ENCODE measurements at regions not wholly inside any gene's neighbourhood (a gene's known extent, or its start where the extent isn't known, plus 50 kb on each side); places are given as distances from the start of the nearest gene placed in this dataset.
A peak's percentile ranks its signal among the peaks of the same experiment; 100 is the strongest.

- no peak for DNase-seq (ENCODE audit: low read depth, low spot score)
Measured at GRCh38 chr6:148090326-148090725, 252.3 kb upstream of the SASH1 start.

- no peak for DNase-seq (ENCODE audit: low read depth, low spot score)
Measured at GRCh38 chr6:148091394-148091793, 251.2 kb upstream of the SASH1 start.

- no peak for DNase-seq (ENCODE audit: low read depth, low spot score)
Measured at GRCh38 chr6:148103436-148103835, 239.2 kb upstream of the SASH1 start.

DNA sequence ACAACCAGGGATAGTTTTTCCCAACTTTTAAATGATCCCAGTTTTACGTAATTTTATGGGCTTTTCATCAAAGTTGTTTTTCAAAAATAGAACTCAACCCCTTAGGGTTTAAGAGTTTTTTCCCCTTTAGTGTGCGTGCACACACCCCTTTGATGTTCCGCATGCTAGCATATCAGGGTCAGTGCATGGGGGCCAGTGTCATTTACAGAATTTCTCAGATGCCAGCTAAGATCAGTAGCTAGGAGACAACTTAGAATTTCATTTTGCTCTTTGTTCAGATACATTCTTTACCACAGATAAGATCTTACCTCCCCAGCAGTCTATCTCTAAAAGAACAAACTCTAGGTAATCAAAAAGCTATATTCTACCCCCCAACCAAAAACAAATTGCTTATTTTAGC lies 238.5 kb upstream of the SASH1 start:
- DNase-seq (ENCODE audit: low read depth, low spot score) = no peak

DNA sequence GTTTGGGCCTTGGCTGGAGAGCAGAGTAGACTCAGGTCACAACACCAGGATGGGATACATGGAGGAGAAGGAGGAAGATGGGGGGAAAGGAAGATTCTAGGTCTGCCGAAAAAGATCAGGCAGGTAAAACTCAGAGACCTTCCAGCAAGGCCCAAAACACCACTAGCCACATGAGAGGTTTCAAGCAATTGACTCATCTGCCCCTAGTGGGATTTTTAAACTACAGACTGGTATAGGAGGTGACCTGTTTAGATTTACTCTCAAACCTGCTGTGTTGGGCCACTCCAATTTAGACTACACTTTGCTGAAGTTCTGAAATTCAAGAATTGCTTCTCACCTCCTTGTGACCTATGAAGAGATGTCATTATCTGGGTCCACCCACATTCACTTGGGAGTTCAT lies 236.9 kb upstream of the SASH1 start:
- DNase-seq (ENCODE audit: low read depth, low spot score) = no peak

DNA sequence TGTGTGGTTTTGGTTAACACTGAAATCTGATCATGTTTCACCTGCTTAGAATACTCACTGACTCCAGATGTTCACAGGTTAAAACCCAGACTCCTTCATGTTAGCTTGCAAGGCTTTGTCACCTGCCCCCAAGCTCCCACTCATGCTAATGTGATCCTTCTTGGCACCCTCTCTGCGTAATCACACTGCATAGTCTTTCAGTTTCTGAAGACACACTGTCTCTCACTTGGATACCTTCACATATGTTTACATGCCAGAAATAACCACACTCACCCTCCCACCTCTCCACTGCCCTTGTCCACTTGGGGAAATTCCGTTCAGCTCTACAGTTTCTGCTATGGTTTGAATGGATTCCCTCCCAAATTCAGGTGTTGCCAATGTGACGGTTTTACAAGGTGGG lies 234.7 kb upstream of the SASH1 start:
- DNase-seq (ENCODE audit: low read depth, low spot score) = no peak

DNA sequence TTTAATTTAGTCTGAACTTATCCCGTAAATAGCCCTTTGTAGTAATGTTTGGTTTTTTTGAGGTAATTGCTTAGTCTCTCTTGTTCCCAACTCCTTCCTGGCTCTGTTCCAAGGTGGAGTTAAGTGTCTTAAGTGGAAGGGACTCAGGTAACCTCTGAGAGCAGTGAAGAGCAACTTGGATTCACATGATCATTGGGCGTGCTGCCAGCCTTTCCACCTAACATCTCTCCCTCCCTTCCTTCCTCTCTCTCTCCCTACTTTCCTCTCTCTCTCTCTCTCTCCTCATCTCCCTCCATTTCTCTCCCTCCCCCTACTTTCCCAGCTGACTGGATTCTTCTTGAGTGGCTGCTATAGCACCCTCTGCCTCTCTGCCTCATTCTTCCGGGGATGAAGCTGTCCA lies 232.9 kb upstream of the SASH1 start:
- DNase-seq (ENCODE audit: low read depth, low spot score) = no peak

DNA sequence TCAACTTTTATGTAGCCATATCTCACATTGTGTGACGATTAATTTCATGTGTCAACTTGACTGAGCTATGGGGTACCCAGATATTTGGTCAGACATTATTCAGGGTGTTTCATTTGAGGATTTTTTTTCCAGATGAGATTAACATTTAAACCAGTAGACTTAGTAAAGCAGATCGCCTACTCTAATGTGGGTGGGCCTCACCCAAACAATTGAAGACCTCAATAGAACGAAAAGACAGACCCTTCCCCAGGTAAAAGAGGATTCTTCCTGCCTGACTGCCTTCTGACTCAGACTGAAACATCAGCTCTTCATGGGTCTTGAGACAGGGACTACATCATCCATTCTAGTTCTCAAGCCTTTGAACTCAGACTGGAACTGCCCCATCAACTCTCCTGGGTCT lies 231.7 kb upstream of the SASH1 start:
- DNase-seq (ENCODE audit: low read depth, low spot score) = no peak

DNA sequence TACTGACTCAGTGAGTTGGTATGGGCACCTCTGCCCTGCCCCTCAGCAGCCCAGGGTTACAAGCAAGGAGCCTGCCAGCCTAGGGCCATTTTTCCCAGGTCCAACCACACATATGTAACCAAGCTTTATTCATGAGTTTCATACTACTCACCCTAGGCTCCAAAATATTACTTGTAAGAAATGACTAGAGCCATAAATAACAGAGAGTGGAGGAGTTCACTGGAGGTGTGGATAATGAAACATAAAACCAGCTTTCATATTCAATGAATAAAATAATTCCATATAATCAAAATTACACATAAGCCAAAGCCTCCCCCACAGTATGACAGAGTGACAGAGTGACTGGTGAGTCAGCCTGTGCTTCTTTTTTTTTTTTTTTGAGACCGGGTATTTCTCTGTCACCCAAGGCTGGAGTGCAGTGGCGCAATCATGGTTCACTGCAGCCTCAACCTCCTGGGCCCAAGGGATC lies 229.8 kb upstream of the SASH1 start:
- DNase-seq (ENCODE audit: low read depth, low spot score) = no peak

GRCh38 chr6:148116001-148116400 lies 226.6 kb upstream of the SASH1 start:
- no peak for DNase-seq (ENCODE audit: low read depth, low spot score)

DNA sequence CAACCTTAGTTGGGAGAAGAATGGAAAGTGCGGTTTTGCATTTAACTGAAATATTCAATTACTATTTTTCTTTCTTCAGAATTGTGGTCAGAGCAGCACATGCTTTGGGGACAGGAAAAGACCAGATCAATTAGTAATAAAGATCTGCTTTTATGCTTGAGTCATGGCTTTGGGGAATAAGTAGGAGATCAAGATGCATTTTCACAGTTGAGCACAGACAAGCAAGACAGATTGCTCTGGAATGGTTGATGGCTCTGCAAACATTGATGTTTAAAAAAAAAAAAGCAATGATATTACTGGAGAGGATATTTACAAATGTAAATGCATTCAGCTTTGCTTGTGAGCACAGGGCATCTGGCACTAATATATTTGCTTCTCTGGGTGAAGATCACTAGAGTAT lies 224.4 kb upstream of the SASH1 start:
- DNase-seq (ENCODE audit: low read depth, low spot score) = no peak

- DNase-seq (ENCODE audit: low read depth, low spot score) = no peak
Measured at GRCh38 chr6:148128014-148128730, 214.5 kb upstream of the SASH1 start.

DNA sequence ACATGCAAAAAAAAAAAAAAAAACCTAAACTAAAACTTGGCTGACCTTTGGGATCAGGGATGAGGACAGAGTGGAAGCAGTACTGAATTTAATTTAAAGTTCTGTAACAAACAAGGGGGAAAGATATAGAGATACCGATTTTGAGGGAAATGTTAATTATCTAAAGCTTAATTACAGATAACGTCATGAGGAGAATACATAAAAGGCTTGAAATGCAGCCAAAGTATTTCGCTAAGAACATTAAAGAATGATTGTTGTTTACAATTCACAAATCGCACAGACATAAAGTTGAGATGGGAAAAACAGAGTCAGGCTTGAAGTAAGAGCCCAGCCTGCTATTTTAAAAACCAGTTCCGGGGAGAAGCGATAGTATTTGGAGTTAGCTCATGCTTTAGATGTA lies 208.0 kb upstream of the SASH1 start:
- DNase-seq (ENCODE audit: low read depth, low spot score) = no peak

DNA sequence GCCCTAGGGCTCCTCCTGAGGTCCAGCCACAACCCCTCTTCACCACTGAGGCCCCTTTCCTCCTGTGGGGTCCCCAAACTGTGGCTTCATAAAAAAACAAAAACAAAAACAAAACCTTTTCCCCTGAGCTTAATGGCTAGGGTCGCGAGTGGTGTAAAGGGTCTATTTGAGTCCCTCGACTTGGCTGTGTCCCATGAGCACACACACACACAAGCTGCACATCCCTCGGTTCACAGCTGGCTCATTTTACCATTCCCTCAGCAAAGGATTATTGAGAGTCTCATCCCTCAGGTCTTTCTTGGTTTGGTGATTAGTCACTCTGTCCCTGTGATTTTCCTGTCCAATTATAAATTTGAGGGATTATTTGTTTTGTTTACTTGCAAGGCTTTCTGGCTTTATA lies 206.1 kb upstream of the SASH1 start:
- no peak for DNase-seq (ENCODE audit: low read depth, low spot score)

GRCh38 chr6:148137652-148138051 lies 205.0 kb upstream of the SASH1 start:
- DNase-seq (ENCODE audit: low read depth, low spot score) = no peak

GRCh38 chr6:148138573-148138972 lies 204.1 kb upstream of the SASH1 start:
- DNase-seq (ENCODE audit: low read depth, low spot score) = no peak

GRCh38 chr6:148140772-148141557 lies 201.7 kb upstream of the SASH1 start:
- no peak for DNase-seq (ENCODE audit: low read depth, low spot score)

DNA sequence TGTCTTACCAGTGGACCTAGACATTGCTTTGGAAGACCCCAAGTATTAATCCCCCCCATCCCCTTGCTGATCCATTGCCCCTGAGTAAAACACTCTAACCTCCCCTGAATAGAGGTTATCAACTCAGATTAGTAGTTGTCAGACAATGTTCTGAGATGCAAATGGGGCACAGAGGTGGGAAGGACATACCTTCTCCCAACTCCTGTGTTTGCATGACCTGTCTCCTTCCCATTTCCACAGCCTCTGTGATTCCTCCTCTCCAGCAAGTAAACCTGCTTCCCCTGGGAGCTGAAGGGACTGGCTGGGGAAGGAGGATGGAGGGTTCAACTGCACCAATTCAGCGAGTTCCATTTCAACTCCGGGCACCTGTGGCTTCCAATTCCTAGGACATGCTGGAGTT lies 199.8 kb upstream of the SASH1 start:
- DNase-seq (ENCODE audit: low read depth, low spot score) = no peak

- DNase-seq (ENCODE audit: low read depth, low spot score) = no peak
Measured at GRCh38 chr6:148143771-148144170, 198.9 kb upstream of the SASH1 start.

DNA sequence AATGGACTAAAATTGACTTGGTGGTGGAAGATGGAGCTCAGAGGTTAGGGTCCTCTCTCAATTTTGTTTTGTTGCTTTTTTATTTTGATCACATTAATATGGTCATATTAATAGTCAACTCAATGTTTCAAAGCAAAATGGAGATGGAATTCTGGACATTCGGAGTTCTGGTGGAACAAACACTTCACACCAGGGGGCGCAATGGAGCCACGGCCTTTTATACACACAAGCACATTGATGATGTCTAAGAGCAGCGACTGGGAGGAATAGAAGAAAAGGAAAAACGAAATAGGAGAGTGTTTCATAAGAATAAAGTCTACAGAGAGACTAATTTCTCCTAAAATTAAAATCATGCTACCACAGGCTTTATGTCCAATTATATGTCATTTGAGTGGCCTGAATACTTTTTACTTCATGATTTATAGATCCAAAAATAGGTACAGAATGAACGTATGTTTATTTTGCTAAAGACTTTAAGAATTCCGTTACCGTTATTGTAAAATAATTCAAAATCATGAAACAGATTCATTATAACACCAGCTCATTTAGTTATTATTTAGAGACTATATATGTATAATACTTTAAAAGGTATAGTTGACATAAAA lies 197.6 kb upstream of the SASH1 start:
- peak; percentile 30 for DNase-seq (ENCODE audit: low read depth, low spot score)

DNA sequence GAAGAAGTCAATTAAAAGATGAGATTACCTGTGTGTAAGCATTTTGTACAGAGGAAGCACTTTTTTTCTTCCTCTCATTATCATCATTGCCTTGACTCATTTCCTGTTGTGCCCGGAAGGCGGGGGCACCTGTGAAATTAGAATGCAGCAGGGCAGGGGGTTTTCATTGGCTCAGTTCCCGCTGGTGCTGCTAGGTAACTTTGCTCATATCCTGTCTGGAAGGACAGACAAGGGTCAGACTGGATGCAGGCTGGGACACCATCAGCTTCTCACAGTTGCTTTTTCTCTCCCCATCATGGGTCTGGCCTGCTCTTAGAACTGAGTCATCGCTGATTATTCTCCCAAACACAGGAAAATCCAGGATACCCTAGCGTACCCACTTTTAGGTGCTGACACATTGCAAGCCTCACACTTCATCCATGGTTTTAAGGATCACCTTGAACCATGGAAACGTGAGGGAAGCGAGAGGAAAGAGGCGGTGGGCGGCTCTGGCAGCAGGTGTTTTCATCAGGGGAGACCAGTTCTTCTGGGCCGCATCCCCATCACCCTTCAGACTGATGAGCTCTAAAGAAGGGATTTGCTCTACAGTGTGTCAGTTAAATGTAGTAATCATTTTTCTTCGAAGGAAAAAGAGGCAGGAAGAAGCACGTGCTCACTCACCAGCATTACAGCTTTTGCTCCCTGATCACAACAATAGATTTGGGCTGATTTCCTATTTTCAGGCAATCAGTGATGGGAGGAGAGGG lies 195.7 kb upstream of the SASH1 start:
- no peak for DNase-seq (ENCODE audit: low read depth, low spot score)

DNA sequence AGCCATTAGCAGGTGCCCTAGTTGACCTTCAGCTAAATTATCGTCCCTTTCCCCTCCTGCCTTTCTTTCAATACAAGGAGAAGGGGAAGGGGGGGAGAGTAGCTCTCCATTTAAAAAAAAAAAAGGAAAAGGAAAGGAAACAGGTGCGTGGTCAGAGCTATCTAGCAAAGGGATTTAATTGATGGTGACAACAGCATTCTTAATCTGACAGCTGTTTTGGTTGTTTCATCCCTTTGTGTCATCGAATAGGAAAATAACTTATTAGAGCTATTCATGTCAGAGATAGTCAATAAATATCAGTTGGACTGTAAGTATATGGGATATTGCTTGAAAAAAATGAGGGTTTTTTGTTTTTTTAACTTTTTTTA lies 195.2 kb upstream of the SASH1 start:
- no peak for DNase-seq (ENCODE audit: low read depth, low spot score)

Data from brain pericyte (primary cell).